Spleen (tissue), 7 donors: ENCODE measurements at regions not wholly inside any gene's neighbourhood (a gene's known extent, or its start where the extent isn't known, plus 50 kb on each side); places are given as distances from the start of the nearest gene placed in this dataset.

Experiments used
- POLR2A ChIP-seq, 3 donors: fragments of 450-650 bp; IDR thresholded peaks; one replicate each; pipeline ENCODE4 v1.5.1; 2017; ENCODE audit warnings: antibody characterized with exemption in 3 of 3, mild to moderate bottlenecking in 1 of 3
- TF ChIP-seq, protein P1 (sequence below), 11 experiments: fragments of 200-600 bp in 7 of 11; fragments of 450-650 bp in 4 of 11; sonication (generic) in 4 of 11; IDR thresholded peaks in 8 of 11; conservative IDR thresholded peaks in 3 of 11; 1 replicate in 7 of 11; 2 replicates in 4 of 11; pipeline versions ENCODE4 v1.4.0 to v1.8.0; 2016 to 2021; ENCODE audit warnings: antibody characterized with exemption in 11 of 11, inconsistent platforms in 4 of 11, mild to moderate bottlenecking in 1 of 11
- donor health status: DM: no; HTN: no; CAD: no; lungs with moderate emphysema.
- donor health status: DM: no; HTN: no; CAD: no.
- donor health status: DM: no; HTN: no; CAD: no.

- TF ChIP-seq, protein P1, sequence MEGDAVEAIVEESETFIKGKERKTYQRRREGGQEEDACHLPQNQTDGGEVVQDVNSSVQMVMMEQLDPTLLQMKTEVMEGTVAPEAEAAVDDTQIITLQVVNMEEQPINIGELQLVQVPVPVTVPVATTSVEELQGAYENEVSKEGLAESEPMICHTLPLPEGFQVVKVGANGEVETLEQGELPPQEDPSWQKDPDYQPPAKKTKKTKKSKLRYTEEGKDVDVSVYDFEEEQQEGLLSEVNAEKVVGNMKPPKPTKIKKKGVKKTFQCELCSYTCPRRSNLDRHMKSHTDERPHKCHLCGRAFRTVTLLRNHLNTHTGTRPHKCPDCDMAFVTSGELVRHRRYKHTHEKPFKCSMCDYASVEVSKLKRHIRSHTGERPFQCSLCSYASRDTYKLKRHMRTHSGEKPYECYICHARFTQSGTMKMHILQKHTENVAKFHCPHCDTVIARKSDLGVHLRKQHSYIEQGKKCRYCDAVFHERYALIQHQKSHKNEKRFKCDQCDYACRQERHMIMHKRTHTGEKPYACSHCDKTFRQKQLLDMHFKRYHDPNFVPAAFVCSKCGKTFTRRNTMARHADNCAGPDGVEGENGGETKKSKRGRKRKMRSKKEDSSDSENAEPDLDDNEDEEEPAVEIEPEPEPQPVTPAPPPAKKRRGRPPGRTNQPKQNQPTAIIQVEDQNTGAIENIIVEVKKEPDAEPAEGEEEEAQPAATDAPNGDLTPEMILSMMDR (IDR thresholded peaks at IDR 0.05 in 8 of 11, conservative IDR thresholded peaks at IDR 0.05 in 3 of 11): no peak
- no peak for TF ChIP-seq POLR2A (IDR thresholded peaks at IDR 0.05)
Observed at GRCh38 chr2:217512728-217513127, 490.1 kb downstream of the TNS1 start.
